C4-2B (cell line): ENCODE measurements at regions not wholly inside any gene's neighbourhood (a gene's known extent, or its start where the extent isn't known, plus 50 kb on each side); places are given as distances from the start of the nearest gene placed in this dataset.

Experiments
- CTCF ChIP-seq: fragments of 450-650 bp; conservative IDR thresholded peaks from 2 replicates; pipeline ENCODE4 v1.5.1; 2017; ENCODE audit warnings: mild to moderate bottlenecking
- ZFX ChIP-seq: fragments of 450-650 bp; IDR thresholded peaks from 2 replicates; pipeline ENCODE4 v1.6.1; 2017

- TF ChIP-seq CTCF (no peak), ZFX (no peak)
Measured at GRCh38 chr15:101566748-101567488, 77.4 kb upstream of the PCSK6 start.
